Spleen (tissue), 11 donors: ENCODE measurements at regions not wholly inside any gene's neighbourhood (a gene's known extent, or its start where the extent isn't known, plus 50 kb on each side); places are given as distances from the start of the nearest gene placed in this dataset.

ENCODE experiments used
- DNase-seq: peaks from one replicate; pipeline ENCODE4 v3.0.0-alpha.2; 2020
- H3K27ac ChIP-seq, 8 donors: fragments of 200-600 bp; sonication (generic) in 7 of 8; 1 replicate in 4 of 8; 2 replicates in 4 of 8; pipeline versions ENCODE4 v1.5.0 to v1.8.0; 2016 to 2021; ENCODE audit warnings: inconsistent platforms in 4 of 8, mild to moderate bottlenecking in 4 of 8, moderate library complexity in 1 of 8
- H3K27me3 ChIP-seq, 7 donors: fragments of 200-600 bp; sonication (generic) in 6 of 7; replicated peaks in 1 of 7; 1 replicate in 4 of 7; 2 replicates in 3 of 7; pipeline versions ENCODE4 v1.5.0 to v1.8.0; 2016 to 2021; ENCODE audit warnings: inconsistent platforms in 3 of 7, mild to moderate bottlenecking in 1 of 7
- H3K36me3 ChIP-seq, 6 donors: fragments of 200-600 bp; sonication (generic) in 5 of 6; 1 replicate in 4 of 6; 2 replicates in 2 of 6; pipeline versions ENCODE4 v1.5.0 to v1.8.0; 2016 to 2021; ENCODE audit warnings: inconsistent platforms in 2 of 6
- H3K4me1 ChIP-seq, 6 donors: fragments of 200-600 bp; sonication (generic) in 5 of 6; 1 replicate in 3 of 6; 2 replicates in 3 of 6; pipeline versions ENCODE4 v1.5.0 to v1.8.0; 2016 to 2021; ENCODE audit warnings: inconsistent platforms in 3 of 6
- H3K4me3 ChIP-seq, 8 donors: fragments of 200-600 bp; sonication (generic) in 7 of 8; 1 replicate in 4 of 8; 2 replicates in 4 of 8; pipeline versions ENCODE4 v1.5.0 to v1.8.0; 2016 to 2021; ENCODE audit warnings: inconsistent platforms in 4 of 8, mild to moderate bottlenecking in 4 of 8, moderate library complexity in 2 of 8
- H3K9me3 ChIP-seq, 8 donors: fragments of 200-600 bp; sonication (generic) in 7 of 8; 1 replicate in 4 of 8; 2 replicates in 4 of 8; pipeline versions ENCODE4 v1.5.0 to v1.8.0; 2016 to 2021; ENCODE audit warnings: inconsistent platforms in 4 of 8
- CTCF ChIP-seq, 11 experiments: fragments of 200-600 bp in 7 of 11; fragments of 450-650 bp in 4 of 11; sonication (generic) in 4 of 11; IDR thresholded peaks in 8 of 11; conservative IDR thresholded peaks in 3 of 11; 1 replicate in 7 of 11; 2 replicates in 4 of 11; pipeline versions ENCODE4 v1.4.0 to v1.8.0; 2016 to 2021; ENCODE audit warnings: antibody characterized with exemption in 11 of 11, inconsistent platforms in 4 of 11, mild to moderate bottlenecking in 1 of 11
- POLR2A ChIP-seq, 3 donors: fragments of 450-650 bp; IDR thresholded peaks; one replicate each; pipeline ENCODE4 v1.5.1; 2017; ENCODE audit warnings: antibody characterized with exemption in 3 of 3, mild to moderate bottlenecking in 1 of 3
- POLR2AphosphoS5 ChIP-seq, 3 donors: sonication (generic); formaldehyde crosslinking; IDR thresholded peaks; one replicate each; pipeline ENCODE4 v1.5.1; 2017; ENCODE audit warnings: antibody characterized with exemption in 3 of 3
- WGBS, 5 donors: extraction: QIAGEN DNeasy Blood & Tissue Kit in 3 of 5; methylation state at CpG; one replicate each; pipeline versions ENCODE4 v1.1.5 to v1.1.7; 2013 to 2018; 5-methylcytosine and 5-hydroxymethylcytosine counted together
- intact Hi-C: fragments of 100-400 bp; cut with DNase I; formaldehyde crosslinking; loops from one replicate; pipeline ENCODE4 v1.15.0; 2023; ENCODE audit warnings: low total_unique reads
- donor health status: healthy with polysubstance abuse.
- donor health status: DM: no; HTN: no; CAD: no; lungs with moderate emphysema.
- donor health status: DM: no; HTN: no; CAD: no.
- donor health status: Bipolar disorder and iron deficiency.
- donor health status: healthy.
- donor health status: DM: no; HTN: no; CAD: no.
- donor health status: DM: yes; HTN: yes; CAD: no.

GRCh38 chr7:21054427-21055112 lies 267.9 kb upstream of the SP8 start:
- H3K4me3 ChIP-seq = no peak overlapping the region
- no peak for DNase-seq
- no peaks in the 10 kb centered on the region for H3K4me1 ChIP-seq
- H3K36me3 ChIP-seq = no peaks in the 10 kb centered on the region
- H3K27me3 ChIP-seq = no peaks in the 10 kb centered on the region
- H3K9me3 ChIP-seq = peaks cover 0 to 5% (median 0%) of the 10 kb centered on the region in 8 donors
- 79 to 87% (median 83%) methylated on average over 5 of the region's 5 CpGs for WGBS, 5 donors
- intact Hi-C loops = no loop called here
- no peak overlapping the region for H3K27ac ChIP-seq
- TF ChIP-seq POLR2AphosphoS5 (IDR thresholded peaks at IDR 0.05) = no peak

GRCh38 chr7:21059069-21059468 lies 272.4 kb upstream of the SP8 start:
- no peak for DNase-seq
- 52 to 92% (median 65%) methylated on average over 2 of the region's 2 CpGs for WGBS, 5 donors
- H3K9me3 ChIP-seq = peaks cover 0 to 7% (median 0%) of the 10 kb centered on the region in 8 donors
- intact Hi-C loops = no loop called here
- no peak overlapping the region for H3K27ac ChIP-seq
- no peak for TF ChIP-seq POLR2A (IDR thresholded peaks at IDR 0.05)
- TF ChIP-seq POLR2AphosphoS5 (IDR thresholded peaks at IDR 0.05) = no peak
- no peak for TF ChIP-seq CTCF (IDR thresholded peaks at IDR 0.05 in 8 of 11, conservative IDR thresholded peaks at IDR 0.05 in 3 of 11)
- no peaks in the 10 kb centered on the region for H3K36me3 ChIP-seq
- H3K27me3 ChIP-seq = no peaks in the 10 kb centered on the region
- H3K4me1 ChIP-seq = no peaks in the 10 kb centered on the region
- H3K4me3 ChIP-seq = no peak overlapping the region

- H3K9me3 ChIP-seq = peaks cover 0 to 7% (median 0%) of the 10 kb centered on the region in 8 donors
- intact Hi-C loops = no loop called here
- WGBS, 5 donors = 83 to 90% (median 87%) methylated on average over 2 of the region's 2 CpGs
- no peaks in the 10 kb centered on the region for H3K4me1 ChIP-seq
- no peaks in the 10 kb centered on the region for H3K27me3 ChIP-seq
- no peak overlapping the region for H3K4me3 ChIP-seq
- H3K27ac ChIP-seq = no peak overlapping the region
- TF ChIP-seq POLR2AphosphoS5 (IDR thresholded peaks at IDR 0.05) (no peak), CTCF (IDR thresholded peaks at IDR 0.05 in 8 of 11, conservative IDR thresholded peaks at IDR 0.05 in 3 of 11) (no peak), POLR2A (IDR thresholded peaks at IDR 0.05) (no peak)
- DNase-seq = no peak
- H3K36me3 ChIP-seq = no peaks in the 10 kb centered on the region
These were observed 276.4 kb upstream of the SP8 start for GRCh38 chr7:21063106-21063505.

- no peaks in the 10 kb centered on the region for H3K36me3 ChIP-seq
- DNase-seq = no peak
- intact Hi-C loops = no loop called here
- peaks cover 0 to 7% (median 0%) of the 10 kb centered on the region in 8 donors for H3K9me3 ChIP-seq
- no peak for TF ChIP-seq POLR2AphosphoS5 (IDR thresholded peaks at IDR 0.05)
- TF ChIP-seq CTCF (IDR thresholded peaks at IDR 0.05 in 8 of 11, conservative IDR thresholded peaks at IDR 0.05 in 3 of 11) = no peak
- no peak for TF ChIP-seq POLR2A (IDR thresholded peaks at IDR 0.05)
- no peak overlapping the region for H3K27ac ChIP-seq
- 73 to 84% (median 80%) methylated on average over 6 of the region's 6 CpGs for WGBS, 5 donors
- no peak overlapping the region for H3K4me3 ChIP-seq
- H3K4me1 ChIP-seq = no peaks in the 10 kb centered on the region
- H3K27me3 ChIP-seq = no peaks in the 10 kb centered on the region
These were observed 278.3 kb upstream of the SP8 start for GRCh38 chr7:21064698-21065648.
